Fibroblast of mammary gland (primary cell): ENCODE measurements at regions not wholly inside any gene's neighbourhood (a gene's known extent, or its start where the extent isn't known, plus 50 kb on each side); places are given as distances from the start of the nearest gene placed in this dataset.

ENCODE experiments used
- DNase-seq: peaks from one replicate; pipeline ENCODE4 v3.0.0-alpha.2; 2010; ENCODE audit warnings: low read depth
- H3K4me3 ChIP-seq: 2 replicates; pipeline ENCODE4 v1.5.1; 2011; ENCODE audit warnings: low read depth, mild to moderate bottlenecking, low read length, moderate library complexity; ENCODE audit not compliant: control insufficient read depth
- CTCF ChIP-seq: conservative IDR thresholded peaks from 2 replicates; pipeline ENCODE4 v1.5.1; 2011; ENCODE audit warnings: low read depth, low read length, inconsistent platforms; ENCODE audit not compliant: control insufficient read depth, insufficient read depth

- peak overlapping the region; percentile 60 for H3K4me3 ChIP-seq
- no peak for TF ChIP-seq CTCF
These were observed 61.1 kb downstream of the SMUG1 start for GRCh38 chr12:54127538-54128259.

GRCh38 chr12:54128416-54128815 lies 60.4 kb downstream of the SMUG1 start:
- DNase-seq = no peak
- no peak for TF ChIP-seq CTCF
- no peak overlapping the region for H3K4me3 ChIP-seq

More at GRCh38 chr12:54127538-54128259, 61.1 kb downstream of the SMUG1 start:
- DNase-seq = no peak

GRCh38 chr12:54129028-54129903 lies 59.5 kb downstream of the SMUG1 start:
- DNase-seq = no peak
- TF ChIP-seq CTCF = no peak
- no peak overlapping the region for H3K4me3 ChIP-seq
